NCI-H446 (cell line): ENCODE measurements at regions not wholly inside any gene's neighbourhood (a gene's known extent, or its start where the extent isn't known, plus 50 kb on each side); places are given as distances from the start of the nearest gene placed in this dataset.
"Not testable (repeated sequence)": the region's sequence is repeated elsewhere in the genome, so short reads cannot be mapped to it uniquely, and the experiment has no call there.

Source experiments
- DNase-seq, 2 experiments: peaks; one replicate each; lab custom pipeline; 2025; lab: John Stamatoyannopoulos, UW

DNA sequence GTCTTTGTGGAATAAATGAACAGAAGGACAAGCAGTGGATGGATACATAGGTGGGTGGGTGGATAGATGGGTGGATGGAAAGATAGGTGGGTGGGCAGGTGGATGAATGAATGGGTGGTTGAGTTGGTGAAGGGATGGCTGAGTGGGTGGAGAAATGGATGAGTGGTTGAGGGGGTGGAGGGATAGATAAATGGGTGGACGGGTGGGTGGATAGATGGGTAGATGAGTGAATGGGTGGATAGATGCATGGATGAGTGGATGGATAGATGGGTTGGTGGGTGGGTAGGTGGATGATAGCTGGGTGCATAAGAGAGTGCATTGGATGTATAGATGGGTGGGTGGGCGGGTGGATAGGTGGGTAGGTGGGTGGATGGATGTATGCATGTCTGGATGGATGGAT, 63.5 kb downstream of the UNC93B1 start:
- not testable (repeated sequence) for DNase-seq

GRCh38 chr11:67938964-67939363, 64.9 kb downstream of the UNC93B1 start:
- not testable (repeated sequence) for DNase-seq

- not testable (repeated sequence) for DNase-seq
Observed at GRCh38 chr11:67938371-67938770, 65.5 kb downstream of the UNC93B1 start.

DNA sequence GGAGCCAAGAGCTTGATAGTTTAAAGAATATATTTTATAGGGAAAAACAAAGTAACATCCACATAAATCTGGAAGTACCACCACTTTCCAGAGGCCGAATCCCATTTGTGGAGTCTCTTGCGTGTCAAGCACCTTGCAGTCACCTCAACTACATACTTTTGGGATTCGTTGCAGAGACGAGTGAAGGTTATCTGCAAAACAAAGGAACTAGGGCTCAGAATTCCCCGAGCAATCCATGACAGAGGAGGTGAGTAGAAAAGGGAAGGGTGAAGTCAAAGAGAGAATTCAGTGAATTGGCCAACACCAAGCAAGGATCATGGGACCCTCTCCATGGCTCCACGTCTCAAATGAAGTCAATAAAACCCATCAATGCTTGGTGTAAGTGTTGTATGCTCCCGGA, 80.3 kb downstream of the UNC93B1 start:
- DNase-seq, result not testable (repeated sequence)

- not testable (repeated sequence) for DNase-seq
Observed at GRCh38 chr11:67920546-67920945, 83.4 kb downstream of the UNC93B1 start.

DNA sequence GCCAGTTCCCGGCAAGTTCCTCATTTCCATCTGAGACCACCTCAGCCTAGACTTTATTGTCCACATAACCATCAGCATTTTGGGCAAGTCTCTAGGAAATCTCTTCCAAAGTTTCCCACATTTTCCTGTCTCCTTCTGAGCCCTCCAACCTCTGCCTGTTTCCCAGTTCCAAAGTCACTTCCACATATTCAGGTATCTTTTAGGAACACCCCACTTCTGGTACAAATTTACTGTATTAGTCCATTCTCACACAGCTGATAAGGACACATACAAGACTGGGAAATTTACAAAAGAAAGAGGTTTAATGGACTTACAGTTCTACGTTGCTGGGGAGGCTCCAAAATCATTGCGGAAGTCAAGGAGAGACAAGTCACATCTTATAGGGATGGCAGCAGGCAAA, 91.7 kb downstream of the UNC93B1 start:
- DNase-seq, result not testable (repeated sequence)

DNA sequence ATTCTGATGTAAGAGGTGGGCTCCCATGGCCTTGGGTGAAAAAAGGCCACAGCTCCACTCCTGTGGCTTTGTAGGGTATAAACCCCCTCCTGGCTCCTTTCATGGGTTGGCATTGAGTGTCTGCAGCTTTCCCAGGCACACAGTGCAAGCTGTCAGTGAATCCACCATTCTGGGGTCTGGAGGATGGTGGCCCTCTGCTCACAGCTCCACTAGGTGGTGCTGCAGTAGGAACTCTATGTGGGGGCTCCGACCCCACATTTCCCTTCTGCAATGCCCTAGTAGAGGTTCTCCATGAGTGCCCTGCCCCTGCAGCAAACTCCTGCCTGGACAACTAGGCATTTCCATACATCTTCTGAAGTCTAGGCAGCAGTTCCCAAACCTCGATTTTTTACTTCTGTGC, 92.7 kb downstream of the UNC93B1 start:
- DNase-seq, result not testable (repeated sequence)

DNA sequence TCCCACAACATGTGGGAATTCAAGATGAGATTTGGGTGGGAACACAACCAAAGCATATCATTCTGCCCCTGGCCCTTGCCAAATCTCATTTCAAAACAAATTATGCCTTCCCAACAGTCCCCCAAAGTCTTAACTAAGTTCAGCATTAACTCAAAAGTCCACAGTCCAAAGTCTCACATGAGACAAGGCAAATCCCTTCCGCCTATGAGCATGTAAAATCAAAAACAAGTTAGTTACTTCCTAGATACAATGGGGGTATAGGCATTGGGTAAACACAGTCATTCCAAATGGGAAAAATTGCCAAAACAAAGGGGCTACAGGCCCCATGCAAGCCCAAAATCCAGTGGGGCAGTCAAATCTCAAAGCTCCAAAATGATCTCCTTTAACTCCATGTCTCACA, 93.1 kb downstream of the UNC93B1 start:
- not testable (repeated sequence) for DNase-seq

DNA sequence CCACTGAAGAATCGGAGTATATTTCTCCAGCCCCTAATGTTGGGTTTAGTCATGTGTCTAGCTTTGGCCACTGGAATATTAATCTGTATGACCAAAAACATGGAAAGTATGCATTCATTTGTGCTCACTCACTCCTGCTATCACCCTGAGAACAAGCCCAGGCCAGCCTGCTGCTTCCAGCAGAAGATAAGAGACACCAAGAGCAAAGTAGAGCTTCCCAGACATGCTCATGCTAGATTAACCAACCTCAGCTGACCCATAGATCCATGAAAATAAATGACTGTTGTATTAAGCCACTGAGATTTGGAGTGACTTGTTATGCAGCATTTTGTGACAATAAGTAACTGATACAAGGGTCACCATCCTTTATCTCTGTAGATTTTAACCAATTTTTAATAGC, 96.9 kb downstream of the UNC93B1 start:
- DNase-seq, result not testable (repeated sequence)

- not testable (repeated sequence) for DNase-seq
Observed at GRCh38 chr11:67899462-67899861, 104.4 kb downstream of the UNC93B1 start.

GRCh38 chr11:67893487-67893886, 110.4 kb downstream of the UNC93B1 start:
- DNase-seq, result not testable (repeated sequence)

DNA sequence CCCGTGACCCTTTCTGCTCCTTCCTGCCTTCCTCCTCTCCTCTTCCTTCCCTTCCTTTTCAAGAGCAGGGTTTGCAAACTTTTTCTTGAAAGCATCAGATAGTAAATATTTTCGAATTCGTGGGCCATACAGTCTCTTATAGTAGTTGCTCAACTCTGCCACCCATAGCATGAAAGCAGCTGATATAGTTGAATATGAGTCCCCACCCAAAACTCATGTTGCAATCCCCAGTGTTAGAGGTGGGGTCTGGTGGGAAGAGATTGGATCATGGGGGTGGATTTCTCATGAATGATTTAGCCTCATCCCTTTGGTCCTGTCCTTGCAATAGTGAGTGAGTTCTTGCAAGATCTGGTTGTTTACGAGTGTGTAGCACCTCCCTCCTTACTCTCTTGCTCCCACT, 114.3 kb downstream of the UNC93B1 start:
- not testable (repeated sequence) for DNase-seq

DNA sequence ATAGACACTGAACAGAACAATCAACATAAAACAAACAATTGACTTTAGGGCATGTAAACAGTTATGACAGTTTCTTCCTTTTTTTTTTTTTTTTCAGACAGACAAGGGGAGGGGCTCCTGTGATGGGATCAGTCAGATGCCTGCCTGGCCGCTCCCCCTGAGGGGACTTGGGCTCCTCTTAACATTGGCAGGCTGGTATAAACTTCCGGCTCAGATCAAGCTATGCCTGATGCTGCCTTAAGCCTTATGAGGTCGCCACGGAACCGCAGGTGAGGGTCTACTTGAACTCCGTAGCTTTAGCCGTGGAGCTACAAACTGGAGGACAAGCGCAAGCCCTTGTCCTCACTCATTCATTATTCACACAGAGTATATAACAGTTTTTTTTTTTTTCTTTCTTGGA, 115.8 kb downstream of the UNC93B1 start:
- not testable (repeated sequence) for DNase-seq

GRCh38 chr11:67886672-67887071, 117.2 kb downstream of the UNC93B1 start:
- DNase-seq, result not testable (repeated sequence)

DNA sequence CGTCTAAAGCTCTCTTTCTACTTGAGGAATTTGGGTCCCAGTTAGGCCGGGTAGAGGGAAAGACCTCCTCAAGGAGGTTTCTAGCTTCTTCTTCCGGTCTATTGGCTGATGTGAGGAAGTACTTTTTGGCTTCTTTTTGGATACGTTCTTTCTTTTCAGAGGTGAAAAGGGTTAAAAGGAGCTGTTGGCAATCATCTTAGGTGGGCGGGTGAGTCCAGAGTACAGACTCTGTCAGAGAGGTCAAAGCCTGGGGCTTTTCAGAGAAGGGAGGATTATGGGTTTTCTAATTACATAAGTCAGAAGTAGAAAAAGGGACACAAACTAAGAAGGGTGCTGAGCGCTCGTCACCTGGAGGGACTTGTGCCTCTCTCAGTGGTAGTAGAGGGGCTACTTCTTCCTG, 117.7 kb downstream of the UNC93B1 start:
- DNase-seq, result not testable (repeated sequence)

DNA sequence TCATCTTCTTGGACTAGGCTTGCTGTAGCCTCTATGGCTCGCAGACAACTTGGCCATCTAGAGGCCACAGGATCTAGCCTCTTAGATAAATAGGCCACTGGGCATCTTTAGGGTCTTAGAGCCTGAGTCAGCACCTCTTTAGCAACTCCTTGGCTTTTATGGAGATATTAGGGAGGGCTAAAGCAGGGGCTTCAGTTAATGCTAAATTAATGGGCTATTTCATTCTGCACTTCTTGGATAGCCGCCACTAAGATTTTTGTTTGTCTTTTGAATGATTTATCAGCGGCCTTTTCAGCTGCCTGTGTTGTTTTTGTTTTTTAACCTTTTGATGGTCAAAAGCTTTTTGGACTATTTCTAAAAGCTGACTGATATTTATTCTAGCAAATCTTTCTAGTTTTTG, 118.3 kb downstream of the UNC93B1 start:
- DNase-seq, result not testable (repeated sequence)

GRCh38 chr11:67884761-67885558, 118.9 kb downstream of the UNC93B1 start:
- DNase-seq, result not testable (repeated sequence)

- DNase-seq, result not testable (repeated sequence)
Observed at GRCh38 chr11:67884073-67884757, 119.7 kb downstream of the UNC93B1 start.

GRCh38 chr11:67882304-67882703, 121.6 kb downstream of the UNC93B1 start:
- not testable (repeated sequence) for DNase-seq

DNA sequence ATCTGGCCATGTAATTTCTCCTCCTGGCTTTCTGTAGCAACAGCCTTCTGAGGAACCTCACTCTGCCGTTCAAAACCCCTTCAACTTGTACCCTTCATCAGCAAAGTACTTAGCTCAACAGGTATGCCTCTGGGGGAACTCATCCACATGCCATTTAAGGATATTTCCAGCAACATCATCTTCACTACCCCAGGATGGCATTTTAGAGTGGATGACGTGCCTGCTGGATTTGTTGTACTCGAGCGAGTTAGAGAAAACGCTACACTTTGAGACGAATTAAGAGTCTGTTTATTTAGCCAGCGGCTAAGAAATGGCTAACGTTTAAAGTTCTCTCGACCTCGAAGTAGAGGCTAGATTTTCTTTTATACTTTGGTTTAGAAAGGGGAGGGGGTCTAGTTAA, 122.1 kb downstream of the UNC93B1 start:
- not testable (repeated sequence) for DNase-seq

GRCh38 chr11:67880594-67881196, 123.2 kb downstream of the UNC93B1 start:
- not testable (repeated sequence) for DNase-seq

DNA sequence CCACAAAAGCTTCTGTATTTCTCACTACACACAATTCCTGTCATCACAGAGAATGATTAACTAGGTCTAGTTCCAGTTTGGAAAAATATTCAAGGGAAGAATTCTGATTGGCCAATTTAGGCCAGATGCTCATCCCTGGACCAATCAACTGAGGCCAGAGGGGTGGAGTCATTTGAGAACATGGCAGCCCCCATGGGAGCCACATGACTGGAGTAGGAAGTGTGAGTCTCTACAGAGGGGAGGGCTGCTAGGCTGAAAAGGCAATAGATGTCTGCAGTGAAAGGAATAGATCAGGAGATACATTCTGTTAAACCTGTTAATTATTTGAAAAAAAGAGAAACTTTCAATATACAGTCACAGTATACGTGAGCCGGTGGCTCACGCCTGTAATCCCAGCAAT, 125.2 kb downstream of the UNC93B1 start:
- DNase-seq, result not testable (repeated sequence)

- not testable (repeated sequence) for DNase-seq
Observed at GRCh38 chr11:67877316-67877715, 126.6 kb downstream of the UNC93B1 start.
